Kidney (tissue), 13 donors: ENCODE measurements at regions not wholly inside any gene's neighbourhood (a gene's known extent, or its start where the extent isn't known, plus 50 kb on each side); places are given as distances from the start of the nearest gene placed in this dataset.

Source experiments
- DNase-seq, 5 donors: peaks; one replicate each; pipeline ENCODE4 v3.0.0-alpha.2; 2013 to 2020
- FAIRE-seq: peaks from 2 replicates; lab custom pipeline; 2012; peaks lifted over from hg19 to GRCh38; lab: Jason Lieb, UNC
- H3K27ac ChIP-seq, 2 donors: one replicate each; pipeline ENCODE4 v1.7.0; 2013; ENCODE audit warnings: low read depth in 2 of 2, low read length in 2 of 2, inconsistent platforms in 1 of 2
- H3K27me3 ChIP-seq: one replicate; pipeline ENCODE4 v1.7.1; 2013; ENCODE audit warnings: low read length, inconsistent platforms; ENCODE audit not compliant: control insufficient read depth, insufficient read depth
- H3K36me3 ChIP-seq, 3 donors: one replicate each; pipeline versions ENCODE4 v1.7.0 to v1.7.1; 2013; ENCODE audit warnings: low read length in 3 of 3, control low read depth in 1 of 3, inconsistent platforms in 1 of 3; ENCODE audit not compliant: insufficient read depth in 3 of 3, control insufficient read depth in 2 of 3
- H3K4me1 ChIP-seq, 3 donors: one replicate each; pipeline versions ENCODE4 v1.7.0 to v1.7.1; 2013; ENCODE audit warnings: low read length in 3 of 3, inconsistent platforms in 1 of 3, low read depth in 1 of 3; ENCODE audit not compliant: control insufficient read depth in 2 of 3, insufficient read depth in 2 of 3
- H3K4me3 ChIP-seq, 3 donors: one replicate each; pipeline versions ENCODE4 v1.7.0 to v1.8.1; 2013; ENCODE audit warnings: low read length in 3 of 3, control low read depth in 1 of 3, inconsistent platforms in 1 of 3
- H3K9ac ChIP-seq, 3 donors: one replicate each; pipeline versions ENCODE4 v1.7.0 to v1.7.1; 2013; ENCODE audit warnings: low read length in 3 of 3, control low read depth in 1 of 3, inconsistent platforms in 1 of 3
- H3K9me3 ChIP-seq, 3 donors: one replicate each; pipeline versions ENCODE4 v1.7.0 to v1.7.1; 2013; ENCODE audit warnings: low read length in 3 of 3, control low read depth in 1 of 3, inconsistent platforms in 1 of 3; ENCODE audit not compliant: control insufficient read depth in 2 of 3, insufficient read depth in 1 of 3
- CTCF ChIP-seq: IDR thresholded peaks from 3 replicates; pipeline ENCODE4 v1.5.1; 2012; ENCODE audit warnings: mild to moderate bottlenecking, moderate library complexity, borderline replicate concordance; ENCODE audit not compliant: insufficient read depth; ENCODE audit errors: extremely low read depth
- intact Hi-C: fragments of 100-400 bp; cut with DNase I; formaldehyde crosslinking; loops from one replicate; pipeline ENCODE4 v1.11.1; 2022
- donor health status: control.
- donor health status: control.
- donor health status: control.
- donor health status: control.
- donor health status: control.
- donor health status: DM: yes; HTN: yes; CAD: no.
- donor health status: Normal renal cell carcinoma (clear cell type).

GRCh38 chr1:106910798-106911197, 145.7 kb upstream of the PRMT6 start:
- DNase-seq (no peak), FAIRE-seq (no peak)
- no peaks in the 10 kb centered on the region for H3K36me3 ChIP-seq
- intact Hi-C loops = no loop called here
- H3K27ac ChIP-seq = no peak overlapping the region
- H3K9ac ChIP-seq = no peak overlapping the region
- H3K9me3 ChIP-seq = no peaks in the 10 kb centered on the region
- TF ChIP-seq CTCF = no peak
- H3K27me3 ChIP-seq = no peaks in the 10 kb centered on the region
- no peak overlapping the region for H3K4me3 ChIP-seq
- no peaks in the 10 kb centered on the region for H3K4me1 ChIP-seq

- Histone ChIP-seq H3K9ac (no peak overlapping the region), H3K9me3 (no peaks in the 10 kb centered on the region), H3K4me3 (no peak overlapping the region), H3K36me3 (no peaks in the 10 kb centered on the region), H3K4me1 (no peaks in the 10 kb centered on the region), H3K27ac (no peak overlapping the region), H3K27me3 (no peaks in the 10 kb centered on the region)
- DNase-seq (no peak), FAIRE-seq (no peak)
- TF ChIP-seq CTCF = no peak
- intact Hi-C loops = no loop called here
Observed at GRCh38 chr1:106912131-106912530, 144.3 kb upstream of the PRMT6 start.

- H3K9me3 ChIP-seq = no peaks in the 10 kb centered on the region
- intact Hi-C loops = no loop called here
- no peaks in the 10 kb centered on the region for H3K27me3 ChIP-seq
- FAIRE-seq (no peak), DNase-seq (no peak)
- H3K4me1 ChIP-seq = no peaks in the 10 kb centered on the region
- no peak overlapping the region for H3K9ac ChIP-seq
- TF ChIP-seq CTCF = no peak
- no peaks in the 10 kb centered on the region for H3K36me3 ChIP-seq
- H3K27ac ChIP-seq = no peak overlapping the region
- no peak overlapping the region for H3K4me3 ChIP-seq
Observed at GRCh38 chr1:106921186-106921585, 135.3 kb upstream of the PRMT6 start.

GRCh38 chr1:106924360-106924759, 132.1 kb upstream of the PRMT6 start:
- peak; percentile 20 to 75 (median 49) for DNase-seq
- H3K4me1 ChIP-seq = no peaks in the 10 kb centered on the region
- H3K9me3 ChIP-seq = no peaks in the 10 kb centered on the region
- no peak overlapping the region for H3K9ac ChIP-seq
- no peaks in the 10 kb centered on the region for H3K36me3 ChIP-seq
- TF ChIP-seq CTCF = no peak
- H3K4me3 ChIP-seq = peak overlapping the region in 1 of 3 donors; percentile 17
- intact Hi-C loops = no loop called here
- H3K27me3 ChIP-seq = no peaks in the 10 kb centered on the region
- no peak overlapping the region for H3K27ac ChIP-seq
- no peak for FAIRE-seq
